Stomach smooth muscle (tissue), 2 donors: ENCODE measurements at regions not wholly inside any gene's neighbourhood (a gene's known extent, or its start where the extent isn't known, plus 50 kb on each side); places are given as distances from the start of the nearest gene placed in this dataset.
"Not testable (repeated sequence)": the region's sequence is repeated elsewhere in the genome, so short reads cannot be mapped to it uniquely, and the experiment has no call there.

Experiments
- H3K27ac ChIP-seq: one replicate; pipeline ENCODE4 v1.7.0; 2013; ENCODE audit warnings: mild to moderate bottlenecking, low read length, inconsistent platforms
- H3K27me3 ChIP-seq, 2 donors: one replicate each; pipeline ENCODE4 v1.7.0; 2013; ENCODE audit warnings: low read length in 2 of 2; ENCODE audit not compliant: insufficient read depth in 2 of 2, control insufficient read depth in 1 of 2
- H3K36me3 ChIP-seq, 2 donors: one replicate each; pipeline ENCODE4 v1.7.0; 2013; ENCODE audit warnings: low read length in 2 of 2; ENCODE audit not compliant: control insufficient read depth in 2 of 2, insufficient read depth in 2 of 2
- H3K4me1 ChIP-seq: one replicate; pipeline ENCODE4 v1.7.0; 2013; ENCODE audit warnings: low read length; ENCODE audit not compliant: control insufficient read depth, insufficient read depth
- H3K4me3 ChIP-seq, 2 donors: one replicate each; pipeline ENCODE4 v1.7.0; 2013; ENCODE audit warnings: low read length in 2 of 2
- H3K9ac ChIP-seq, 2 donors: one replicate each; pipeline ENCODE4 v1.7.0; 2013; ENCODE audit warnings: low read length in 2 of 2, mild to moderate bottlenecking in 1 of 2
- H3K9me3 ChIP-seq, 2 donors: one replicate each; pipeline ENCODE4 v1.7.0; 2013; ENCODE audit warnings: low read length in 2 of 2; ENCODE audit not compliant: control insufficient read depth in 2 of 2
- donor health status: healthy.
- donor health status: Pancreatic carcinoma.

GRCh38 chr6:166806217-166806838, 150.0 kb downstream of the RNASET2 start:
- Histone ChIP-seq H3K27ac (no peak overlapping the region), H3K27me3 (no peaks in the 10 kb centered on the region), H3K4me1 (no peaks in the 10 kb centered on the region), H3K36me3 (no peaks in the 10 kb centered on the region), H3K9ac (no peak overlapping the region), H3K4me3 (no peak overlapping the region), H3K9me3 (peaks cover 3 to 15% of the 10 kb centered on the region in 2 donors)

DNA sequence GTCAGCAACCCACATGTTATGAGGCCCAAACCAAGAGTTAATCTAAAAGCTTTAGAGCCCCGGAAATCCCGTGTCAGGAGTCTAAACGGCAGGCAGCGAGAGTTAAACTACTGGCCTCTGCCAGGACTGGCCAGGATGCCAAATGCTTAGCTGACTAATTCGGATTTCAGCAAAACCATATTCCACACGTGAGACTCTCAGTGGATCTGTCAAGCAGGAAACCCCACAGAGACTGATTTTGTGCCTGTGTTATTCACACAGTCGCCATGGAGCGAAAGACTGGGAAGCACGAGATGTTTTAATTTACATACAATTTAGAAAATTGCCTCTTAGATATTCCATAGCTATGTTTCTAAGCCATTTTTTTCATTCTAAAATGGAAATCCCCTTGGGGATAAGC, 152.9 kb downstream of the RNASET2 start:
- Histone ChIP-seq H3K4me1 (no peaks in the 10 kb centered on the region), H3K27ac (no peak overlapping the region), H3K27me3 (no peaks in the 10 kb centered on the region), H3K9me3 (peaks cover 3 to 15% of the 10 kb centered on the region in 2 donors), H3K9ac (no peak overlapping the region), H3K36me3 (no peaks in the 10 kb centered on the region), H3K4me3 (no peak overlapping the region)

GRCh38 chr6:166802401-166802800, 153.9 kb downstream of the RNASET2 start:
- Histone ChIP-seq H3K9ac (no peak overlapping the region), H3K4me1 (no peaks in the 10 kb centered on the region), H3K9me3 (peaks cover 3 to 9% of the 10 kb centered on the region in 2 donors), H3K36me3 (no peaks in the 10 kb centered on the region), H3K4me3 (no peak overlapping the region), H3K27me3 (no peaks in the 10 kb centered on the region), H3K27ac (no peak overlapping the region)

- no peak overlapping the region for H3K9ac ChIP-seq
- peaks cover under 1 to 3% of the 10 kb centered on the region in 2 donors for H3K9me3 ChIP-seq
- H3K36me3 ChIP-seq = no peaks in the 10 kb centered on the region
- H3K4me3 ChIP-seq = no peak overlapping the region
- H3K27ac ChIP-seq = no peak overlapping the region
- no peaks in the 10 kb centered on the region for H3K4me1 ChIP-seq
- H3K27me3 ChIP-seq = no peaks in the 10 kb centered on the region
These were observed 156.2 kb downstream of the RNASET2 start for GRCh38 chr6:166800137-166800536.

- Histone ChIP-seq H3K36me3 (no peaks in the 10 kb centered on the region), H3K4me1 (no peaks in the 10 kb centered on the region), H3K4me3 (no peak overlapping the region), H3K9ac (no peak overlapping the region), H3K27me3 (no peaks in the 10 kb centered on the region), H3K27ac (no peak overlapping the region), H3K9me3 (no peaks in the 10 kb centered on the region)
These were observed 157.7 kb downstream of the RNASET2 start for GRCh38 chr6:166798652-166799051.

- Histone ChIP-seq H3K27ac (no peak overlapping the region), H3K36me3 (no peaks in the 10 kb centered on the region), H3K27me3 (no peaks in the 10 kb centered on the region), H3K9ac (no peak overlapping the region), H3K4me3 (no peak overlapping the region), H3K9me3 (no peaks in the 10 kb centered on the region), H3K4me1 (no peaks in the 10 kb centered on the region)
These were observed 159.7 kb downstream of the RNASET2 start for GRCh38 chr6:166796610-166797009.

- Histone ChIP-seq H3K9me3 (no peaks in the 10 kb centered on the region), H3K27ac (no peak overlapping the region), H3K4me1 (no peaks in the 10 kb centered on the region), H3K36me3 (no peaks in the 10 kb centered on the region), H3K4me3 (no peak overlapping the region), H3K9ac (no peak overlapping the region), H3K27me3 (no peaks in the 10 kb centered on the region)
These were observed 160.5 kb downstream of the RNASET2 start for GRCh38 chr6:166795879-166796278.

- not testable (repeated sequence) for H3K4me1 ChIP-seq, H3K27me3 ChIP-seq, H3K27ac ChIP-seq, H3K4me3 ChIP-seq, H3K36me3 ChIP-seq, H3K9ac ChIP-seq, H3K9me3 ChIP-seq
These were observed 163.8 kb upstream of the RPS6KA2 start for GRCh38 chr6:166790808-166791207.

- H3K9ac ChIP-seq, H3K9me3 ChIP-seq, H3K4me1 ChIP-seq, H3K4me3 ChIP-seq, H3K27ac ChIP-seq, H3K36me3 ChIP-seq, H3K27me3 ChIP-seq: not testable (repeated sequence)
These were observed 161.9 kb upstream of the RPS6KA2 start for GRCh38 chr6:166788846-166789529.

DNA sequence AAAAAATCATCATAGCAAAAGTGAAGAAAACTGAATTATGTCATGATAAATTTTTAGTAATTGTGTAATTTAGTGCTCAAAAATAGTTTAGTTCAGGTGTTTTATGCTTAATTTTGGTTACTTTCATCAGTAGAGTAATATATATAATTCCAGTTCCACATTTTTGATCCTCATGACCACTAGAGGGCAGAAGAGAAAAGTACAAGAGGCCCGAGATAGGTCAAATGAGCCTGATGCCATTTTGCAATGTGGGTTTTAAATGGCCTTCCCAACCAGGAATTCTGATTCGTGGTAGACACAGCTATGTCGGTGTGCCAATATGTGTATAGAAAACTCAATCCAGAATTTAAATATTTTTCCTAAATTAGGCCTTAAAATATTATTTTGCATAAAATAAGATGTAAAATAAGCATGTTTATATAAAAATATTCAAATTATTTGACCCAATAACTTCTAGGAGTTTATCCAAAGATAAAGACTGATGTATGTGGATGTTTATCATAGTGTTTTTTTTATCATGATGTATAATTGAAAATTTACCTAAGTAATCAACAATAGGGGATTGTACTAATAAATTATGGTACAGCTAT, 159.7 kb upstream of the RPS6KA2 start:
- Histone ChIP-seq H3K27ac (no peak overlapping the region), H3K4me3 (no peak overlapping the region), H3K9ac (no peak overlapping the region), H3K9me3 (no peaks in the 10 kb centered on the region), H3K36me3 (no peaks in the 10 kb centered on the region), H3K27me3 (no peaks in the 10 kb centered on the region), H3K4me1 (no peaks in the 10 kb centered on the region)

- Histone ChIP-seq H3K9me3 (no peaks in the 10 kb centered on the region), H3K27me3 (no peaks in the 10 kb centered on the region), H3K27ac (no peak overlapping the region), H3K36me3 (no peaks in the 10 kb centered on the region), H3K9ac (no peak overlapping the region), H3K4me1 (no peaks in the 10 kb centered on the region), H3K4me3 (no peak overlapping the region)
These were observed 158.1 kb upstream of the RPS6KA2 start for GRCh38 chr6:166785131-166785530.
